Neural progenitor cell (in vitro differentiated cells): ENCODE measurements at regions not wholly inside any gene's neighbourhood (a gene's known extent, or its start where the extent isn't known, plus 50 kb on each side); places are given as distances from the start of the nearest gene placed in this dataset.
"Not testable (repeated sequence)": the region's sequence is repeated elsewhere in the genome, so short reads cannot be mapped to it uniquely, and the experiment has no call there.

Experiments used
- EZH2 ChIP-seq: fragments of 200-600 bp; sonication (generic); IDR thresholded peaks from 2 replicates; pipeline ENCODE4 v1.6.1; 2017; ENCODE audit warnings: antibody characterized with exemption, mild to moderate bottlenecking, moderate library complexity
- TF ChIP-seq, protein P1 (sequence below): fragments of 200-600 bp; sonication (generic); IDR thresholded peaks from 2 replicates; pipeline ENCODE4 v1.5.1; 2017; ENCODE audit warnings: antibody characterized with exemption, mild to moderate bottlenecking

DNA sequence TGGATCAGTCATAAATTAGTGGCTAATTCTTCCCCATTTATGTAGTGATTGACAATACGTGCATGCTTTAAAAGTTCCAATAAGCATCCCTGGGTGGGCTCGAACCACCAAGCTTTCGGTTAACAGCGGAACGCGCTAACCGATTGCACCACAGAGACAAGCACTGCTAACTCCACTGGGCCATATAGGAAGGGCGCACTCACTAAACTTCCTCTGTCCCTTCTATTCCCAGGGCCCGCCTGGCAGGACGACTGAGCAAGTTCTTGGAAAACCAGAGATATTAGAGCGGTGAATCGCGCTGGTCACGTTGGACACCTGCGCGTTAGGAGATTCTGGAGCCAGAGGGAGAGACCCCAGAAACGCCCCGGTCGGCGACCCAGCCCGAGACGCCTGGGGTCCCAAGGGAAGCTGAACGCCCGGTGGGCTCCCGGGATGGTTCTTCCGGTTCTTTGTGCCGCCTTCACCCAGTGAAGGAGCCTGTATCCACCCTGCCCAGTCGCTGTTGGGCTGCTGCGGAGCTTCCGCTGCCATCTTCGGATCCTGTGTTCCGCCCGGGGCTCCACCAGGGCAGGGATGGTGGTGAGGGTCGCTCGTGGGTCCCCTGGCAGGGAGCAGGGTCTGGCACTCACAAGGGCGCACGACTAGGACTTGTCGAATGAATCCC, 62.8 kb downstream of the PPIAL4A start:
- TF ChIP-seq, protein P1, sequence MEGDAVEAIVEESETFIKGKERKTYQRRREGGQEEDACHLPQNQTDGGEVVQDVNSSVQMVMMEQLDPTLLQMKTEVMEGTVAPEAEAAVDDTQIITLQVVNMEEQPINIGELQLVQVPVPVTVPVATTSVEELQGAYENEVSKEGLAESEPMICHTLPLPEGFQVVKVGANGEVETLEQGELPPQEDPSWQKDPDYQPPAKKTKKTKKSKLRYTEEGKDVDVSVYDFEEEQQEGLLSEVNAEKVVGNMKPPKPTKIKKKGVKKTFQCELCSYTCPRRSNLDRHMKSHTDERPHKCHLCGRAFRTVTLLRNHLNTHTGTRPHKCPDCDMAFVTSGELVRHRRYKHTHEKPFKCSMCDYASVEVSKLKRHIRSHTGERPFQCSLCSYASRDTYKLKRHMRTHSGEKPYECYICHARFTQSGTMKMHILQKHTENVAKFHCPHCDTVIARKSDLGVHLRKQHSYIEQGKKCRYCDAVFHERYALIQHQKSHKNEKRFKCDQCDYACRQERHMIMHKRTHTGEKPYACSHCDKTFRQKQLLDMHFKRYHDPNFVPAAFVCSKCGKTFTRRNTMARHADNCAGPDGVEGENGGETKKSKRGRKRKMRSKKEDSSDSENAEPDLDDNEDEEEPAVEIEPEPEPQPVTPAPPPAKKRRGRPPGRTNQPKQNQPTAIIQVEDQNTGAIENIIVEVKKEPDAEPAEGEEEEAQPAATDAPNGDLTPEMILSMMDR = not testable (repeated sequence)
- TF ChIP-seq EZH2 = not testable (repeated sequence)
